ENCODE measurements at regions not wholly inside any gene's neighbourhood (a gene's known extent, or its start where the extent isn't known, plus 50 kb on each side); places are given as distances from the start of the nearest gene placed in this dataset.

DNA sequence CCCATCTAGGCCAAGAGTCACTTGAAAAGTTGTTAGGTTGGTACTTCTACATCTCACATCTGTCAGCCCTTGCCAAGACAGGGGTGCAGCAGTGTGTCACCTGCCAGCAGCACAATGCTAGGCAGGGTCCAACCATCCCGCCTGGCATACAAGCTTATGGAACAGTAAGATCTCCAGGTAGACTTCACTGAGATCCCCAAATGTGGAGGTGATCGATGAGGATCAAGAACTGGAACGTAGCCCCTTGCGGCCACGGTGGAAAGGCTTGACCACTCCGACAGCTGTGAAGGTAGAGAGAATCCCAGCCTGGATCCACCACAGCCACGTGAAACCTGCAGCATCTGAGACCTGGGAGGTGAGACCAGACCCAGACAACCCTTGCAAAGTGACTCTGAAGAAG, 696.0 kb upstream of the LMO3 start:
- no peak overlapping the region for H2AFZ ChIP-seq
- no peak overlapping the region for H3K4me2 ChIP-seq (ENCODE audit: low read length)
- no peaks in the 10 kb centered on the region for H3K4me1 ChIP-seq
- no peak overlapping the region for H3K9ac ChIP-seq
- no peak overlapping the region for H3K27ac ChIP-seq
- H3K9me3 ChIP-seq (ENCODE audit: control insufficient read depth, low read length) = no peaks in the 10 kb centered on the region
- TF ChIP-seq CTCF (IDR thresholded peaks at IDR 0.05) = no peak
- H3K36me3 ChIP-seq (ENCODE audit: control insufficient read depth, insufficient read depth, low read length) = no peaks in the 10 kb centered on the region
- H3K79me2 ChIP-seq = no peaks in the 10 kb centered on the region
- no peaks in the 10 kb centered on the region for H3K27me3 ChIP-seq (ENCODE audit: control insufficient read depth, insufficient read depth, low read length)
- H3K4me3 ChIP-seq (ENCODE audit: low read depth, low read length) = no peak overlapping the region

DNA sequence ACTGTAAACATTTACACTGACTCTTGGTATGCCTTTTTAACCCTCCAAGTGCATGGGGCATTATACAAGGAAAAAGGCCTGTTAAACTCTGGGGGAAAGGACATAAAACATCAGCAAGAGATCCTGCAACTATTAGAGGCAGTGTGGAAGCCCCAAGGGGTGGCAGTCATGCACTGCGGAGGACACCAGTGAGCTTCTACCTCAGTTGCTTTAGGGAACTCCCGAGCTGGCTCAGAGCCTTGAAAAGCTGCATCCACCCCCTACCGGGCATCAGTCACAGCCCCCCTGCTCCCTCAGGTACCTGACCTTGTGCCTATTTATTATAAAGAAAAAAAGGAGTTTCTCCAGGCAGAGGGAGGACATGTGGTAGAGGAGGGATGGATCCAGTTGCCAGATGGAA, 695.6 kb upstream of the LMO3 start:
- Histone ChIP-seq H3K9me3 (ENCODE audit: control insufficient read depth, low read length) (no peaks in the 10 kb centered on the region), H3K27me3 (ENCODE audit: control insufficient read depth, insufficient read depth, low read length) (no peaks in the 10 kb centered on the region)
- no peak for TF ChIP-seq CTCF (IDR thresholded peaks at IDR 0.05)

DNA sequence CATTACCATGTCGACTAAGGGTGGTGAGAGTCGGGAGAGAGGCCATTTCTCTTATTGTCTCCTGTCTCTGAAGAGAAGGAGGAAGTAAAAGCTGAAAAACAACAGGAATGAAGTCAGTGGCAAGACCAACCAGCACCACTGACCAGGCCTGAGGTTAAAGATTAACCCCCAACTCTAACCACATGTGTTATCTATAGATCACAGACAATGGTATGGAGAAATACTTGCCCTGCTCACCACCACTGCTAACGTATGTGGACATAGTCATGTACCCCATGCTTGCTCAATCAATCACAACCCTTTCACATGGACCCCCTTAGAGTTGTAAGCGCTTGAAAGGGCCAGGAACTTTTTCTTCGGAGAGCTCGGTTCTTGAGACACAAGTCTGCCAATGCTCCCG, 690.9 kb upstream of the LMO3 start:
- H3K36me3 ChIP-seq (ENCODE audit: control insufficient read depth, insufficient read depth, low read length) = no peaks in the 10 kb centered on the region
- TF ChIP-seq CTCF (IDR thresholded peaks at IDR 0.05) = no peak
- H3K9me3 ChIP-seq (ENCODE audit: control insufficient read depth, low read length) = no peaks in the 10 kb centered on the region
- no peak overlapping the region for H2AFZ ChIP-seq
- H3K27me3 ChIP-seq (ENCODE audit: control insufficient read depth, insufficient read depth, low read length) = no peaks in the 10 kb centered on the region
- no peak overlapping the region for H3K4me2 ChIP-seq (ENCODE audit: low read length)
- H3K4me1 ChIP-seq = no peaks in the 10 kb centered on the region
- no peak overlapping the region for H3K27ac ChIP-seq
- H3K4me3 ChIP-seq (ENCODE audit: low read depth, low read length) = no peak overlapping the region
- no peaks in the 10 kb centered on the region for H3K79me2 ChIP-seq
- H3K9ac ChIP-seq = no peak overlapping the region

More for the DNA sequence above, 695.6 kb upstream of the LMO3 start:
- Histone ChIP-seq H3K36me3 (ENCODE audit: control insufficient read depth, insufficient read depth, low read length) (no peaks in the 10 kb centered on the region), H2AFZ (no peak overlapping the region), H3K79me2 (no peaks in the 10 kb centered on the region), H3K9ac (no peak overlapping the region), H3K4me2 (ENCODE audit: low read length) (no peak overlapping the region), H3K4me1 (no peaks in the 10 kb centered on the region), H3K27ac (no peak overlapping the region), H3K4me3 (ENCODE audit: low read depth, low read length) (no peak overlapping the region)

DNA sequence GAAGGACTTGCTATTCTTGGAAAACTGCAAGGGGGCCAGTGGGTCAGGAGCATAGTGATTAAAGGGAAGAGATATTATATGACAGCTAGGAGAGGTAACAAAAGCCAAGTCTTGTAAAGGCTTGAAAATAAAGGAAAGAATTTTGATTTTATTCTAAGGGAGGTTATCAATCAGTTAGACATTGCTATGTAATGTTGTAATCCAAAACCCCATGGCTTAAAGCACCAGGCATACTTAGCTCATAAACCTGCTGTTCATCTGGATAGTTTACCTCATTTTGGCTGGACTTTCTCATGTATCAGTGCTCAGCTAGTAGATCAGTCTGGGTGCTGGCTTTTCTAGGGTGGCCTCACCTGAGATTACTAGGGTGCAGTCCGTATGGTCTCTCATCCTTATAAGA, 680.9 kb upstream of the LMO3 start:
- H3K27ac ChIP-seq = no peak overlapping the region
- no peak overlapping the region for H3K4me2 ChIP-seq (ENCODE audit: low read length)
- H3K79me2 ChIP-seq = no peaks in the 10 kb centered on the region
- no peak overlapping the region for H3K9ac ChIP-seq
- H3K36me3 ChIP-seq (ENCODE audit: control insufficient read depth, insufficient read depth, low read length) = no peaks in the 10 kb centered on the region
- no peaks in the 10 kb centered on the region for H3K27me3 ChIP-seq (ENCODE audit: control insufficient read depth, insufficient read depth, low read length)
- H3K9me3 ChIP-seq (ENCODE audit: control insufficient read depth, low read length) = no peaks in the 10 kb centered on the region
- H2AFZ ChIP-seq = no peak overlapping the region
- no peaks in the 10 kb centered on the region for H3K4me1 ChIP-seq
- TF ChIP-seq CTCF (IDR thresholded peaks at IDR 0.05) = no peak
- no peak overlapping the region for H3K4me3 ChIP-seq (ENCODE audit: low read depth, low read length)

DNA sequence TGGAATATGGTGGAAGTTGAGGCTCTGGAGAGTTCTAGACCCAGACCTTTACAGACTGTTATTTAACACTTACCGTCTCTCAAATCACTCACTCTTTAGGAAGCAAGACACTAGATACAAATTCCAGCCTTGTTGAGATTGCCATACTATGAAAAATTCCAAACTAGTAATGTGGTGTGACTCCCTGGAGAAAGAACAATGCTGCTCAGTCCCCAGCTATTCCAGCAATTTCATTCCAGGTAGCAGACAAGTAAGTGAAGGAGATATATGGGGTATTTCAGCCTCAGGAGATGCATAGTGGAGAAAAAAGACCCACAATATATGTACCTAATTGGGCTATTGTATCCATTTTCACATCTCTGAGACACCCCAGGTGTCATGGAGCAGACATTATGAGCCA, 678.9 kb upstream of the LMO3 start:
- Histone ChIP-seq H3K4me3 (ENCODE audit: low read depth, low read length) (no peak overlapping the region), H3K4me1 (no peaks in the 10 kb centered on the region), H3K9ac (no peak overlapping the region), H3K36me3 (ENCODE audit: control insufficient read depth, insufficient read depth, low read length) (no peaks in the 10 kb centered on the region), H3K9me3 (ENCODE audit: control insufficient read depth, low read length) (no peaks in the 10 kb centered on the region), H3K4me2 (ENCODE audit: low read length) (no peak overlapping the region), H3K79me2 (no peaks in the 10 kb centered on the region), H3K27me3 (ENCODE audit: control insufficient read depth, insufficient read depth, low read length) (no peaks in the 10 kb centered on the region), H3K27ac (no peak overlapping the region), H2AFZ (no peak overlapping the region)
- TF ChIP-seq CTCF (IDR thresholded peaks at IDR 0.05) = no peak

Data from parathyroid adenoma (tissue), 2 donors.